ENCODE measurements at regions not wholly inside any gene's neighbourhood (a gene's known extent, or its start where the extent isn't known, plus 50 kb on each side); places are given as distances from the start of the nearest gene placed in this dataset.

DNA sequence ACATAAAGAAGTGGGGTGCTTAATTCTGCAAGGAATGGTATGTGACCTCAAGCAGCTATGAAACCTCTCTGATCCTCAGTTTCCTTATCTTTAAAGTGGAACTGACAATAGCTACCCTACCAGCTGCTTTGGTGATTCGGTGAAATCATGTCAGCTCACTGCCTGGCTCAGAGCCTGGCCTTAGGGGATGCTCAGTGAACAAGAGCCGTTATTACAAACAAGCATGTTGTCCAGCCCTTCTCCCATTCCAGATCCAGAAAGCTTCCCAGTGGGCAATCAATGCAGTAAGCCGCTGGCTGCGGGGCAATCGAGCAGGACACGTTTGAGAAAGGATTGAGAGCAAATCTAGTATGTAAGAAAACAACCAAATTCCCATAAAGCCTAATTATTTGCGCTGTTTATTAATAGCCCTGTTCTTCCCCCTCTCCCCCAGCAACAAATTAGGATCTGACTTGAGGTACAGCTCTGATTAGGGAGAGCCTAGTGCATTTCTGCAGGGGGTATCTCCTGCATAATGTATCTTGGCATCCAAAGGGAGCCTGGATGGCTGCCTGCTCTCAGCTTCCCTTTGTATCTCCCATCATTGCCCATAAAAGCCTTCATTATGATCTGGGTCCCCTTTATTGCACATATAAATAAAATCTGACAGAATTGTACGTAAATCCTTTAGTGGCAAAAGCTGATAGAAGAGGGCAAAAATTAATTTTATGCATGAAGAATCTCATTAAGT is 371.4 kb downstream of the TMEM232 start:
- WGBS, 2 donors: 64 to 83% methylated on average over 8 of the region's 8 CpGs
- H3K27ac ChIP-seq: no peak overlapping the region
- H3K27me3 ChIP-seq: no peaks in the 10 kb centered on the region
- DNase-seq: no peak
- H3K36me3 ChIP-seq: no peaks in the 10 kb centered on the region
- no peaks in the 10 kb centered on the region for H3K4me1 ChIP-seq
- TF ChIP-seq, protein P1, sequence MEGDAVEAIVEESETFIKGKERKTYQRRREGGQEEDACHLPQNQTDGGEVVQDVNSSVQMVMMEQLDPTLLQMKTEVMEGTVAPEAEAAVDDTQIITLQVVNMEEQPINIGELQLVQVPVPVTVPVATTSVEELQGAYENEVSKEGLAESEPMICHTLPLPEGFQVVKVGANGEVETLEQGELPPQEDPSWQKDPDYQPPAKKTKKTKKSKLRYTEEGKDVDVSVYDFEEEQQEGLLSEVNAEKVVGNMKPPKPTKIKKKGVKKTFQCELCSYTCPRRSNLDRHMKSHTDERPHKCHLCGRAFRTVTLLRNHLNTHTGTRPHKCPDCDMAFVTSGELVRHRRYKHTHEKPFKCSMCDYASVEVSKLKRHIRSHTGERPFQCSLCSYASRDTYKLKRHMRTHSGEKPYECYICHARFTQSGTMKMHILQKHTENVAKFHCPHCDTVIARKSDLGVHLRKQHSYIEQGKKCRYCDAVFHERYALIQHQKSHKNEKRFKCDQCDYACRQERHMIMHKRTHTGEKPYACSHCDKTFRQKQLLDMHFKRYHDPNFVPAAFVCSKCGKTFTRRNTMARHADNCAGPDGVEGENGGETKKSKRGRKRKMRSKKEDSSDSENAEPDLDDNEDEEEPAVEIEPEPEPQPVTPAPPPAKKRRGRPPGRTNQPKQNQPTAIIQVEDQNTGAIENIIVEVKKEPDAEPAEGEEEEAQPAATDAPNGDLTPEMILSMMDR (IDR thresholded peaks at IDR 0.05): no peak
- no peak for TF ChIP-seq EP300 (IDR thresholded peaks at IDR 0.05)
- no peak for TF ChIP-seq POLR2AphosphoS5 (IDR thresholded peaks at IDR 0.05)
- TF ChIP-seq POLR2A (IDR thresholded peaks at IDR 0.05): no peak
- no peak overlapping the region for H3K4me3 ChIP-seq
- ATAC-seq (ENCODE audit: low FRiP score in 2 of 2): peak in 1 of 2 donors; percentile 47
- H3K9me3 ChIP-seq: no peaks in the 10 kb centered on the region

GRCh38 chr5:110356677-110357076 is 369.8 kb downstream of the TMEM232 start:
- Histone ChIP-seq H3K36me3 (no peaks in the 10 kb centered on the region), H3K4me3 (no peak overlapping the region), H3K27me3 (no peaks in the 10 kb centered on the region), H3K4me1 (no peaks in the 10 kb centered on the region), H3K27ac (no peak overlapping the region), H3K9me3 (no peaks in the 10 kb centered on the region)
- no peak for DNase-seq
- no peak for TF ChIP-seq EP300 (IDR thresholded peaks at IDR 0.05)
- TF ChIP-seq POLR2A (IDR thresholded peaks at IDR 0.05): no peak
- TF ChIP-seq POLR2AphosphoS5 (IDR thresholded peaks at IDR 0.05): no peak
- TF ChIP-seq, protein P1 (IDR thresholded peaks at IDR 0.05): no peak
- no peak for ATAC-seq (ENCODE audit: low FRiP score in 2 of 2)
- WGBS, 2 donors: 74 to 75% methylated on average over 2 of the region's 2 CpGs

DNA sequence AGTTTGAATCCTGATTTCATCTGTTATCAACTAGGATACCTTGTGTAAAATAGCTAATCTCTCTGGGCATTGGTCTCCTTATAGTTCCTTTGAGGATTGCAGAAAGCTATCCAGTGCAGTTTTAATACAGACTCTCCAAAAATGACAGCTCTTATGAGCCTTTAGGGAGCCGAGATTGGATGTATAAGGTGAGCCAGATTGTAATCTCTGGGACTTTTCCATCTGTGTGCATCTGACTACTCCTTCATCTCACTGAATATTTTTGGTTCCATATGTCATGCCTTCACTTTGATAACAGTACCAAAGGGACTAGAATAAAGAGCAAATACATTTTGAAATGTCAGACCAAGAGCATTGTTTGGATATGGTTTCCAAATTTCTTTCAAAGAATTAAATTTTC is 367.2 kb downstream of the TMEM232 start:
- TF ChIP-seq POLR2A (IDR thresholded peaks at IDR 0.05): no peak
- TF ChIP-seq EP300 (IDR thresholded peaks at IDR 0.05): no peak
- no peak for TF ChIP-seq POLR2AphosphoS5 (IDR thresholded peaks at IDR 0.05)
- TF ChIP-seq, protein P1 (IDR thresholded peaks at IDR 0.05): no peak
- no peak overlapping the region for H3K27ac ChIP-seq

DNA sequence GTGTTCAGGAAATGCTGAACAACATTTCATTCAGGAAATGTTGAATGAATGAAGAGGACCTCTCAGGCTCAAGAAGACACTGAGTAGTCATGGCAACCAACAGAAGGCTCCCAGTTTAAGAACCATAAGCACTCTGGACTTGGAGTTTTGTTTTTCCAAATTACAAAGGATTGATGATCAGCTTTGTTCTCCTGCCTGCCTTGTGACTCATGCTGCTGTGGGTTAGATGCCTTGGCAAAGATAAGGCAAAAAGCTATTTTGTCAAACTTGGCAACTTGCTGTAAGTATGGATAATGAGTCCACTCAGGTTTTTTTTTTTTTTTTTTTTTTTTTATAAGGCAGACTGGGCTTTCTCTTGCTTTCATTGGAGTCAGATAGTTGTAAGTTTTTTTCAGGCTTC is 365.0 kb downstream of the TMEM232 start:
- H3K27me3 ChIP-seq: no peaks in the 10 kb centered on the region
- H3K4me1 ChIP-seq: no peaks in the 10 kb centered on the region
- H3K36me3 ChIP-seq: no peaks in the 10 kb centered on the region
- ATAC-seq (ENCODE audit: low FRiP score in 2 of 2): no peak
- DNase-seq: no peak
- no peaks in the 10 kb centered on the region for H3K9me3 ChIP-seq
- no peak overlapping the region for H3K27ac ChIP-seq
- no peak for TF ChIP-seq EP300 (IDR thresholded peaks at IDR 0.05)
- TF ChIP-seq, protein P1 (IDR thresholded peaks at IDR 0.05): no peak
- no peak for TF ChIP-seq POLR2AphosphoS5 (IDR thresholded peaks at IDR 0.05)
- no peak for TF ChIP-seq POLR2A (IDR thresholded peaks at IDR 0.05)
- no peak overlapping the region for H3K4me3 ChIP-seq

More for the DNA sequence above, 367.2 kb downstream of the TMEM232 start:
- WGBS, 2 donors: 69 to 76% methylated on average over 1 of the region's 1 CpG
- no peak overlapping the region for H3K4me3 ChIP-seq
- no peaks in the 10 kb centered on the region for H3K27me3 ChIP-seq
- H3K4me1 ChIP-seq: no peaks in the 10 kb centered on the region
- DNase-seq: no peak
- H3K36me3 ChIP-seq: no peaks in the 10 kb centered on the region
- no peaks in the 10 kb centered on the region for H3K9me3 ChIP-seq
- no peak for ATAC-seq (ENCODE audit: low FRiP score in 2 of 2)

GRCh38 chr5:110362261-110362660 is 364.2 kb downstream of the TMEM232 start:
- WGBS, 2 donors: 67 to 77% methylated on average over 2 of the region's 2 CpGs

More at GRCh38 chr5:110362261-110362660, 364.2 kb downstream of the TMEM232 start:
- no peaks in the 10 kb centered on the region for H3K4me1 ChIP-seq
- no peak for ATAC-seq (ENCODE audit: low FRiP score in 2 of 2)
- H3K27me3 ChIP-seq: no peaks in the 10 kb centered on the region
- no peak overlapping the region for H3K4me3 ChIP-seq
- H3K9me3 ChIP-seq: no peaks in the 10 kb centered on the region
- H3K27ac ChIP-seq: no peak overlapping the region
- no peaks in the 10 kb centered on the region for H3K36me3 ChIP-seq
- no peak for DNase-seq
- no peak for TF ChIP-seq POLR2AphosphoS5 (IDR thresholded peaks at IDR 0.05)
- TF ChIP-seq, protein P1 (IDR thresholded peaks at IDR 0.05): no peak
- no peak for TF ChIP-seq EP300 (IDR thresholded peaks at IDR 0.05)
- TF ChIP-seq POLR2A (IDR thresholded peaks at IDR 0.05): no peak
